OCI-LY7 (cell line): ENCODE measurements at regions not wholly inside any gene's neighbourhood (a gene's known extent, or its start where the extent isn't known, plus 50 kb on each side); places are given as distances from the start of the nearest gene placed in this dataset.

ENCODE experiments used
- BruUV-seq: library from RNA; stranded (reverse); fragments of 400-500 nt; replicated peaks from 2 replicates; lab custom pipeline; 2021; lab: Mats Ljungman, UMichigan
- CTCF ChIA-PET: fragments of 300-600 bp; sonication (Branson Sonifier 250); formaldehyde crosslinking; loops from one replicate; lab custom pipeline; 2022; ENCODE audit warnings: antibody characterized with exemption; ENCODE audit not compliant: unreplicated experiment; lab: Charles Lee
- POLR2A ChIA-PET: fragments of 300-600 bp; sonication (Branson Sonifier 250); formaldehyde crosslinking; loops from one replicate; lab custom pipeline; 2022; ENCODE audit warnings: antibody characterized with exemption; lab: Charles Lee
- DNase-seq: peaks from one replicate; pipeline ENCODE4 v3.0.0-alpha.2; 2015; ENCODE audit warnings: low spot score
- H2AFZ ChIP-seq: fragments of 200-600 bp; sonication (generic), shearing (Covaris generic); 2 replicates; pipeline ENCODE4 v1.6.1; 2014; ENCODE audit warnings: mild to moderate bottlenecking, antibody characterized with exemption, low read length, moderate library complexity
- H3K27ac ChIP-seq: fragments of 200-600 bp; sonication (generic); 2 replicates; pipeline ENCODE4 v1.5.1; 2014; ENCODE audit warnings: mixed run types, low read depth, mild to moderate bottlenecking, moderate library complexity, low read length, inconsistent platforms; ENCODE audit not compliant: poor library complexity, severe bottlenecking
- H3K36me3 ChIP-seq: fragments of 200-600 bp; sonication (generic); 2 replicates; pipeline ENCODE4 v1.6.1; 2014; ENCODE audit warnings: mild to moderate bottlenecking, antibody characterized with exemption, low read length, moderate library complexity, mixed read lengths; ENCODE audit not compliant: insufficient read depth
- H3K4me1 ChIP-seq: fragments of 200-600 bp; sonication (generic); 2 replicates; pipeline ENCODE4 v1.5.1; 2014; ENCODE audit warnings: mild to moderate bottlenecking, low read length; ENCODE audit not compliant: insufficient read depth, poor library complexity, severe bottlenecking
- H3K4me2 ChIP-seq: fragments of 200-600 bp; sonication (generic); 2 replicates; pipeline ENCODE4 v1.6.1; 2014; ENCODE audit warnings: mild to moderate bottlenecking, low read length
- H3K4me3 ChIP-seq: fragments of 200-600 bp; sonication (generic); 2 replicates; pipeline ENCODE4 v1.5.1; 2014; ENCODE audit warnings: mild to moderate bottlenecking, low read depth, low read length; ENCODE audit not compliant: poor library complexity, severe bottlenecking
- H3K79me2 ChIP-seq: fragments of 200-600 bp; sonication (generic); 2 replicates; pipeline ENCODE4 v1.6.1; 2016; ENCODE audit warnings: low read depth, mild to moderate bottlenecking, low read length, moderate library complexity, mixed read lengths; ENCODE audit not compliant: insufficient read depth
- H3K9me2 ChIP-seq: fragments of 200-600 bp; sonication (generic); 2 replicates; pipeline ENCODE4 v1.6.1; 2016; ENCODE audit warnings: mild to moderate bottlenecking, low read length, mixed read lengths; ENCODE audit not compliant: insufficient read depth
- H3K9me3 ChIP-seq: fragments of 200-600 bp; sonication (generic); 2 replicates; pipeline ENCODE4 v1.6.1; 2014; ENCODE audit warnings: mild to moderate bottlenecking, mixed run types, low read length, mixed read lengths
- H4K20me1 ChIP-seq: fragments of 200-600 bp; sonication (generic); 2 replicates; pipeline ENCODE4 v1.6.1; 2014; ENCODE audit warnings: mild to moderate bottlenecking, antibody characterized with exemption, low read length, moderate library complexity, mixed read lengths; ENCODE audit not compliant: insufficient read depth
- EZH2phosphoT487 ChIP-seq: fragments of 200-600 bp; sonication (generic); IDR thresholded peaks from 2 replicates; pipeline ENCODE4 v1.6.1; 2018; ENCODE audit warnings: low read depth, borderline replicate concordance, mild to moderate bottlenecking, mixed run types, antibody characterized with exemption, low read length, moderate library complexity, mixed read lengths
- intact Hi-C: fragments of 100-400 bp; cut with micrococcal nuclease; formaldehyde crosslinking; loops from one replicate; pipeline ENCODE4 v1.10.0; 2022; ENCODE audit not compliant: unreplicated experiment
- TF ChIP-seq, protein P1 (sequence below): fragments of 200-600 bp; sonication (generic); conservative IDR thresholded peaks from 2 replicates; pipeline ENCODE4 v1.5.1; 2014; ENCODE audit warnings: mild to moderate bottlenecking, antibody characterized with exemption, low read length, moderate library complexity, mixed read lengths

DNA sequence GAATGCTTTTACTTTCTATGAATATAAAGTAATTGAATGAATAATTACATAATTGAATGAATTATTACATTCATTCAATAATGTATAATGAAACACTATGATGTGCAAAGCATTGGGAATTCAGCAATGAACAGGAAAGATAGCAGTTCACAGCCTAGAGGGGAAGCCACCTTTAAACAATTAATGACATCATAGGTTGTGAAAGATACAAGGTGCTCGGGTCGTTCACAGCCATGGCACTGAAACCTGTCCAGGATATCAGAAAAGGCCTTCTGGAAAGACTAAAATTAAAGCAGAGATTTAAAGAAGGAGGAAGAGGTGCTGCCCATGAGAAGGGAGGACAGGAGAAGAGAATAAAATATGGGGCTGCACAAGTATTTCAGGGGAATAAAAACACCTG lies 171.4 kb upstream of the KLF4 start:
- Histone ChIP-seq H3K4me1 (no peaks in the 10 kb centered on the region), H3K4me3 (no peak overlapping the region), H2AFZ (no peak overlapping the region), H3K9me2 (no peaks in the 10 kb centered on the region), H3K27ac (no peak overlapping the region), H3K4me2 (no peak overlapping the region), H3K9me3 (no peaks in the 10 kb centered on the region), H4K20me1 (no peaks in the 10 kb centered on the region), H3K36me3 (no peaks in the 10 kb centered on the region), H3K79me2 (no peaks in the 10 kb centered on the region)
- ChIA-PET POLR2A (no interaction called here), CTCF (no interaction called here)
- intact Hi-C loops: no loop called here
- DNase-seq: no peak
- no TSS peak for BruUV-seq
- TF ChIP-seq EZH2phosphoT487: no peak
- TF ChIP-seq, protein P1, sequence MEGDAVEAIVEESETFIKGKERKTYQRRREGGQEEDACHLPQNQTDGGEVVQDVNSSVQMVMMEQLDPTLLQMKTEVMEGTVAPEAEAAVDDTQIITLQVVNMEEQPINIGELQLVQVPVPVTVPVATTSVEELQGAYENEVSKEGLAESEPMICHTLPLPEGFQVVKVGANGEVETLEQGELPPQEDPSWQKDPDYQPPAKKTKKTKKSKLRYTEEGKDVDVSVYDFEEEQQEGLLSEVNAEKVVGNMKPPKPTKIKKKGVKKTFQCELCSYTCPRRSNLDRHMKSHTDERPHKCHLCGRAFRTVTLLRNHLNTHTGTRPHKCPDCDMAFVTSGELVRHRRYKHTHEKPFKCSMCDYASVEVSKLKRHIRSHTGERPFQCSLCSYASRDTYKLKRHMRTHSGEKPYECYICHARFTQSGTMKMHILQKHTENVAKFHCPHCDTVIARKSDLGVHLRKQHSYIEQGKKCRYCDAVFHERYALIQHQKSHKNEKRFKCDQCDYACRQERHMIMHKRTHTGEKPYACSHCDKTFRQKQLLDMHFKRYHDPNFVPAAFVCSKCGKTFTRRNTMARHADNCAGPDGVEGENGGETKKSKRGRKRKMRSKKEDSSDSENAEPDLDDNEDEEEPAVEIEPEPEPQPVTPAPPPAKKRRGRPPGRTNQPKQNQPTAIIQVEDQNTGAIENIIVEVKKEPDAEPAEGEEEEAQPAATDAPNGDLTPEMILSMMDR: no peak

DNA sequence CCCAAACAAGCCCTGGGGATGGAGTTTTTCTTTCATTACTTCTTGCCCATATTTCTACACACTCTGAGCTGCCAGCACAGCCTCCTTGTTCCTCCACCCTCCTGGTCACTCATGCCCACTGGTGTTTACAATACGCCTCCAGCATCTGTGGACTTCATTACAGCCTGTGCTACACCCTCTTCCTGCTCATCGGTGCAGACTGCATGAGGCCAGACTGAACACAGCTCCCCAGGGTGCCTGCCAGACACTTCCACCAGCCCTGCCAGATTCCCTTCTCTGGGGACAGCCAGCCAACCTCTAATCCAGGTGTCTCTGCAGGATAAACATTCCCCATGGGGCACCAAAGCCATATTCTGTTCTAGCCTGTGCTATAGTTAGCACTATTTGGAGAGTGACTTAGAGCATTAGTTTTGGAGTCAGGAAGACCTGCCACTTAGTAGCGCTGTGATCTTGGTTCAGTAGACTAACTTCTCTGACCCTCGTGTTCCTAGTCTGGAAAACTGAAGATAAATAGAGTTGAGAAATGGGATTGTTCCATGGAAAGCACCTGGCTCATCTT lies 163.8 kb upstream of the KLF4 start:
- H3K36me3 ChIP-seq: no peaks in the 10 kb centered on the region
- ChIA-PET POLR2A (no interaction called here), CTCF (no interaction called here)
- H4K20me1 ChIP-seq: no peaks in the 10 kb centered on the region
- H3K4me3 ChIP-seq: no peak overlapping the region
- no peaks in the 10 kb centered on the region for H3K4me1 ChIP-seq
- no peak overlapping the region for H3K27ac ChIP-seq
- no TSS peak for BruUV-seq
- no peak for DNase-seq
- H2AFZ ChIP-seq: no peak overlapping the region
- no peaks in the 10 kb centered on the region for H3K79me2 ChIP-seq
- TF ChIP-seq, protein P1: no peak
- no peak for TF ChIP-seq EZH2phosphoT487
- intact Hi-C loops: no loop called here
- no peaks in the 10 kb centered on the region for H3K9me3 ChIP-seq
- no peaks in the 10 kb centered on the region for H3K9me2 ChIP-seq
- H3K4me2 ChIP-seq: no peak overlapping the region

DNA sequence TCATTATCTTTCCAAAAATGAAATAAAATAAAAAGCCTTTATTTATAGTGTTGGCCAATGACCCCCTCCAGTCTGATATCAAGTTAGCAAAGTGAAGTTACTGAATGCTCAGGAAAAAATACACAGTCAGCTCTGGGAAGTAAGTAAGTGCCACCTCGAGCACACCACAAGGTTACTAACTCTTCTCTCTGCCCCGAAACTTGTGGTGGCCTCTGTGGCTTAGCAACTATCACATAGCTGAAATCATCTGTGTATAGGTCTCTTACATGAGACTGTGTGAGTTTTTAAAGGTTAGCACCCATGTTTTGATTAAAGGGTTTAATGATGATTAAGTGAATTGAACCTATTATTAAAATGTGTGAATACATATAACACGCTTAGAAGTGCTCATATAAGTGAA lies 161.4 kb upstream of the KLF4 start:
- Histone ChIP-seq H3K4me3 (no peak overlapping the region), H3K4me2 (no peak overlapping the region), H3K9me3 (no peaks in the 10 kb centered on the region), H3K27ac (no peak overlapping the region), H4K20me1 (no peaks in the 10 kb centered on the region), H3K4me1 (no peaks in the 10 kb centered on the region), H3K9me2 (no peaks in the 10 kb centered on the region), H3K79me2 (no peaks in the 10 kb centered on the region), H3K36me3 (no peaks in the 10 kb centered on the region), H2AFZ (no peak overlapping the region)
- CTCF ChIA-PET: no interaction called here
- DNase-seq: no peak
- BruUV-seq: no TSS peak
- intact Hi-C loops: no loop called here
- POLR2A ChIA-PET: interaction anchor here (0.6 kb wide), 1 partner anchor 1437 kb away, joined by 3 read pairs; no protein-coding TSS in a partner anchor
- TF ChIP-seq EZH2phosphoT487: no peak
- TF ChIP-seq, protein P1: no peak
